Activated CD4-positive, alpha-beta T cell treated with anti-CD3 and anti-CD28 coated beads for 1 hour (primary cell): ENCODE measurements at regions not wholly inside any gene's neighbourhood (a gene's known extent, or its start where the extent isn't known, plus 50 kb on each side); places are given as distances from the start of the nearest gene placed in this dataset.

Source experiments
- DNase-seq: peaks from one replicate; pipeline ENCODE4 v3.0.0-alpha.2; 2020

DNA sequence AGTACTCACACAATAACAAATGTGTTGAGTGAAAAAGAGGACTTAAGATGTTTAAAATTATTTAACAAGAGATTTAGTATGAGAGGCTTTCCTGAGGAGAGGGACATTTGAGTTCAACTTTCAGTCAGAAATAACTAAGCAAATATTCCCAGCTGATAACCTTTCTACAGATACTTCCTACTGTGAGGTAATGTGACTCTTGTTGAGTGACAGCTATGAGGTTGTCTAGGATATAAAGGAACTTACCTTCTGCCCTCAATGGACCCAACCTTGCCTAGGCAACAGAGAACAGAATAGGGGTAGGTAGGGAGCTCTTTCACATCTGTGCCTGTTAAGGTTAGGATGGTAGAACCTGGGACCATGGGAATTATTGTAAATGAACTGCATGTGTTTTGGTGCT is 54.7 kb downstream of the GLUD2 start:
- DNase-seq = no peak

GRCh38 chrX:121103381-121103780 is 56.0 kb downstream of the GLUD2 start:
- no peak for DNase-seq

DNA sequence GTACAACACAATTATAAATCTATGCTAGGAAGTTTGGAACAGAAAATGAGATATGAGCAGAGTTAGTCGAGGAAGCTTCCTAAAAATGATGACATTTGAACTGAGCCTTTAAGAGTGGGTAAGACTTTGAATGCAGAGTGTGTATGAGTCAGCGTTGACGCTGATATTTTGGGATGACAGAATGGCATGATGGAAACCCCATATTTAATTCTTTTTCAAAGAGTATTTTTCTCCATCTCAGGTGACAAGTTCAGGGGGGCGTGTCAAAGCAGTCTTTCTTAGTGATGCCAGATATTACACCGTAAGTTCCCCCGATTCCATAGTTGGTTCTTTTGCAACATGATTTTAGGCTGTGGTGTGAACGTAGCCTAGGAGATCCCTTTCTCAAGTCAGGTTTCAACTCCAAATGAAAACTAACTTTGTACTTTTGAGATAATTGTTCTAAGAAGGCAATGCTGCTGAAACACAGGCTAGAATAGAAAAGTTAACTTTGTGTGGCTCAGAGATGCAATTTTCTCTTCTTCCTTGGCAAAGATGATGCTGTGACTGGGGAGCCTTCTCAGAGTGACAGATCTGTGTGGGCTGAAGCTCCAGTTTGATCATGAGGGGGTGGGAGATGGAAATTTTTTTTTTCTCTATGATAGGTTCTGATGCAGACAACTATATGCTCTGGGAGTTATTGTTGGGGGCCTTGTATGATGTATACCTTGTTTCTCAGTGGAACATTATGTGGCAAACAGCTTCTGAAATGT is 59.2 kb downstream of the GLUD2 start:
- DNase-seq = no peak

- no peak for DNase-seq
Measured at GRCh38 chrX:121109986-121110385, 62.6 kb downstream of the GLUD2 start.

GRCh38 chrX:121110536-121110935 is 63.1 kb downstream of the GLUD2 start:
- DNase-seq = no peak

GRCh38 chrX:121114691-121115090 is 67.3 kb downstream of the GLUD2 start:
- DNase-seq = no peak

DNA sequence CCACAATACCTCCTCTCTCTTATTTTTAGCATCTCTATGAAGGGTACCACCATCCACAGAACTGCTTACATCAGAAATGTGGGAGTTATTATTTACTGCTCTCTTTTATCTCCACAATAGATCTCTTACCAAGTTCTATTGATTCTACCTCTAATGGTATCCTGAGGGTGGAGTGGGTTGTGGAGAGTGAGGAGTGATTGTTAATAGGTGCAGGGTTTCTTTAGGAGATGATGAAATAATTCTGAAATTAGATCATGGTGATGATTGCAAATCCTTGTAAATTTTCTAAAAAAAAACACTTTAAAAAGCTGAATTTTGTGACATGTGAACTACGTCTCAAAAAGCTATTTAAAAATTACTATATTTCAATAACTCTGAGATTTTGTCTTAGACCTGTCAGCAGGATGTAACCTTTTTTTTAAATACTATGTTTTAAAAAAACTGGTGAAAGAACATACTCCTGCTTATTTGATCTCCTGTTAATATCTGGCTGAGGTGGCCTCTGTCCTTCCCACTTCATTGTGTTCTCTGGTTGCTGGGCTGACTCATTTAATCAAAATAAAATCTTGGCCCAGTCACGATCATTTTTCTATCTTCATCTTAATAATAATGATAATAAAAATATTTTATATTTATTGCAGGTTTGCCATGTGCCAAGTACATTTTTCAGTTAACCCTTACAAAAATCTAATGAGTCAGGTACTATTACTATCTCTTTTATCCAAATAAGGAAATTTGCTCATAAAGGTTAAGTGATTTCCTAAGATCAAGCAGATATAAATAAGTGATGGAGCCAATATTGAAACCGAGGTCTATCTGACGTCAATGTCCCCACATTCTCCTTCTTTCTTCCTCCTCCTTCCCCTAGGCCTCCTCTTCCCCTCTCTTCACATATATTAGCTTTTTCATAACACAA is 73.5 kb downstream of the GLUD2 start:
- DNase-seq = no peak

DNA sequence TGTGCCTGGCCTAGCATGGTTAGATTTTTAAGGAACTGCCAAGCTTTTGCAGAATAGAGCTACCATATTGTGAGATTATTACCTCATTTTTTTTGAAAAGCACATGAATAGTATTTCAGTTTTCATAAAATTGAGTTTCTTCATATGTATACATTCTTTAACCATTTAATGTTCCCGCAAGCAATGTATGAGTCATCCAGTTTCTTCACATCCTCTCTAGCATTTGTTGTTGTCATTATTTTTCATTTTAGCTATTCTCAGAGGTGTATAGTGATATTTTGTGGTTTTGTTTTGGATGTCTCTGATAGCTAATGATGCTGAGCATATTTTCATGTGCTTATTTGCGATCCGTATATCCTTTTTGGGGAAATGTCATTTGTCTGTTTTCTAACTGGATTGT is 74.9 kb downstream of the GLUD2 start:
- no peak for DNase-seq

- no peak for DNase-seq
Measured at GRCh38 chrX:121128925-121129877, 81.8 kb downstream of the GLUD2 start.

- no peak for DNase-seq
Measured at GRCh38 chrX:121132675-121133074, 85.3 kb downstream of the GLUD2 start.

GRCh38 chrX:121135488-121136207 is 88.2 kb downstream of the GLUD2 start:
- no peak for DNase-seq

DNA sequence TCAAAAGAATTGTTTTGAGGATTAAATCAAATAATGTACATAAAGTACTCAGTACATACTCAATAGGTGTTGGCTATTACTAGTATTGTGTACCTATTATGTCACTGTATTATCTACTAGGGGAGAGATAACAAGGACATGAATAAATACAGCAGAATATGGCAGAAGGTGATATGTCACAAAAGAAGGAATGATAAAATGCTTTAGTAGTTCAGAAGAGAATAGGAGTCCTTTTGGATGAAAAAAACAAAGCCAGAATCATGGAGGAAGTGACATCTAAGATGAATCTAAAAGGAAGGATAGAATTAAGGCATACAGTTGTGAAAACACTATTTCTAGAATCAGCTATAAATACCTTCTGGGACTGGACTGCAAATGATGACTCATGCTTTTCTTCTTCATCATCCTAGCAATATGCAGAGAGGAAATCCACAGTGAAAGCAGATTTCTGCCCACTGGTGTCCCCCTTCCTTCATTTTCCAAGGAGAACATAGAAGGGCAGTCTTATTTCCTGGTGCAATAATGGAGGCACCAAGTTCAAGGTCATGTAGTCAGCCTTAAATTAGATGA is 98.7 kb downstream of the GLUD2 start:
- no peak for DNase-seq

DNA sequence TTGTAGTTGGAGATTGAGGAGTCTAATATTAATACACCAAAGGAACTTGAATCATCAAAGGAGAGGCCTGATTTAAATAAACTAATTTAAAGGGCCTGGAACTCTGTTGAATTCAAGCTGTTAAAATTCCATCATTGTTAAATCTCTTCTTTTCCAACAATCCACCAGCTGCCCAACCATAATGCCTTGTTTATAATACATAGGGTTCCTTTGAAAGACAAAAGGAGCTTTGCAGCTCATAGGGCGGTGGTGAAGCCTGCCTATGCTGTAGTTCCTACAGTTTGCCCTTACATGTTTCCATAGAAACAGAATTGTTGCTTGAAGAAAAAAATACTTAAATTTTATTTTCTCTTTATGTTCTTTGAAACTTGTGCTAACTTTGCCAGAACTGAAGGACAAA is 102.8 kb downstream of the GLUD2 start:
- no peak for DNase-seq

- no peak for DNase-seq
Measured at GRCh38 chrX:121151293-121151692, 103.9 kb downstream of the GLUD2 start.

DNA sequence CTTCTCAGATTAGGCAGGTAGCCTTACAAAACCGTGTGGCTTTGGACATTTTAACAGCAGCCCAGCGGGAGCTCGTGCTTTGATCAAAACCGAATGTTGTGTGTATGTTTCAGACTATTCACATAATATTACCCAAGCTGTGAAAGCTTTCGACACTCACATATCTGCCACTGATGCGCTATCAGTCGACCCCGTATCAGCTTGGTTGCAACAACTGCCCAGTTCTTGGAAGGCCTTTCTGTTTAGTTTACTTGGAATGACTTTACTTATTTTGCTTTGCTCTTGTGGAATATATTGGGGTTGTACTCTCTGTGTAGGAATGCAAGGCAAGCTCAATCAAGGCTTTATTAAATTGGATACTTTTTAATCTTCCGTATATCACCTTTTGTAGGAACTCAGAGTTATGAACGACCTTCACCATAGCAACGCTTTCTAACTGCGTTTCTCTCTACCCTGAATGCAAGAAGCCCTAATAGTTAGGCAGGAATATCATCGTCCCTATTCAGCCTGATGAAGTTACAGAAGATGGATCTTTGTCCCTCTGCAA is 107.5 kb downstream of the GLUD2 start:
- no peak for DNase-seq

GRCh38 chrX:121160987-121161386 is 113.6 kb downstream of the GLUD2 start:
- DNase-seq = no peak

GRCh38 chrX:121161501-121161933 is 114.1 kb downstream of the GLUD2 start:
- DNase-seq = no peak

DNA sequence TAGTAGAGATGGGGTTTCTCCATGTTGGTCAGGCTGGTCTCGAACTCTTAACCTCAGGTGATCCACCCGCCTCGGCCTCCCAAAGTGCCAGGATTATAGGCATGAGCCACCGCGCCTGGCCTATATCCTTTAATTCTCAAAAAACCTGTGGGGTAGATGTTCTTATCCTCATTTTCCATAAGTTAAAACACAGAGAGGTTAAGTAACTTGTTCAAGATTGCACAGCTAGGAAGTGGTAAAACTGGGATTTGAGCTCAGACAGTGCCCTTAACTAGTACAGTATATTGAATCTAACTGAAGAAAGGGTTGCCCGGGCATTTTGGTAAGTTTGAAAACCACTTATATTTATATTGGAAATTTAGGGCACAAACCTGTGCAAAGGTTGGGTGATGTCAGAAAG is 116.0 kb downstream of the GLUD2 start:
- no peak for DNase-seq

DNA sequence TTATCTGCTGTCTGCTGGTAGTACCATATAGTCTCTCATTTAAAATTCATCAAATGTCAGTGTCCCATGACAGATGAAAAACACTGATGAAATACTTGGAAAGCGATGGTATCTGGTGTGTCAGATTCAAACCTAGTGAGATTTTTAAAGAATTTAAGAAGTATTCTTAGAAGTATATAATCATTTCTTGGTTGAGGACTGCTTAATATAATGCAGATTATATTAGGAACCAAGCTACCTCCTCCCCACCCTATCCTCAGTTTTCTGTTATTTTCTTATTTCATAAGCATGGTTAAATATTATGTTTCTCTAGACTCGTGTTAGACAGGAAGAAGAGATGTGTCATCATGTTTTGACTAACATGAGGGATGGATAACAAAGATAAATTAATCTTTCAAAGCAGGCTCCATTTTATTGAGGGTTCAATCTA is 118.5 kb downstream of the GLUD2 start:
- DNase-seq = no peak

GRCh38 chrX:121169099-121170035 is 122.0 kb downstream of the GLUD2 start:
- DNase-seq = no peak
